IMR-90 (cell line): ENCODE measurements at regions not wholly inside any gene's neighbourhood (a gene's known extent, or its start where the extent isn't known, plus 50 kb on each side); places are given as distances from the start of the nearest gene placed in this dataset.

Experiments
- ATAC-seq: fragments of 200-7000 bp; cut with Tn5 transposase; 2 replicates; pipeline ENCODE4 v1.9.1; 2020; ENCODE audit warnings: low read depth, mild to moderate bottlenecking, moderate library complexity
- BruUV-seq: library from RNA; stranded (reverse); fragments of 400-500 nt; replicated peaks from 2 replicates; lab custom pipeline; 2021; lab: Mats Ljungman, UMichigan
- CTCF ChIA-PET: fragments of 300-600 bp; formaldehyde crosslinking; extraction: SDS; loops from one replicate; lab custom pipeline; 2021; ENCODE audit warnings: antibody characterized with exemption; lab: Yijun Ruan, JAX
- POLR2A ChIA-PET: fragments of 300-600 bp; sonication (Branson Sonifier 250); formaldehyde crosslinking; loops from one replicate; lab custom pipeline; 2022; ENCODE audit warnings: antibody characterized with exemption; ENCODE audit not compliant: unreplicated experiment; lab: Charles Lee
- DNase-seq: peaks from one replicate; pipeline ENCODE4 v3.0.0; 2013
- H2AFZ ChIP-seq: replicated peaks from 2 replicates; pipeline ENCODE3; 2013; ENCODE audit warnings: low read length, mild to moderate bottlenecking; ENCODE audit not compliant: poor library complexity
- H2AK5ac ChIP-seq: 2 replicates; pipeline ENCODE4 v1.6.1; 2013; ENCODE audit warnings: low read depth, low read length, inconsistent platforms
- H2AK9ac ChIP-seq: replicated peaks from 2 replicates; pipeline ENCODE3; 2013; ENCODE audit warnings: mild to moderate bottlenecking, low read depth, low read length, moderate library complexity; ENCODE audit not compliant: poor library complexity
- H2BK120ac ChIP-seq: 2 replicates; pipeline ENCODE4 v1.6.1; 2013; ENCODE audit warnings: low read depth, low read length, inconsistent platforms
- H2BK15ac ChIP-seq: 3 replicates; pipeline ENCODE4 v1.6.1; 2013; ENCODE audit warnings: low read depth, low read length, inconsistent platforms
- H2BK20ac ChIP-seq: 2 replicates; pipeline ENCODE4 v1.6.1; 2013; ENCODE audit warnings: low read depth, mild to moderate bottlenecking, inconsistent platforms, low read length, moderate library complexity
- H2BK5ac ChIP-seq: 2 replicates; pipeline ENCODE4 v1.6.1; 2013; ENCODE audit warnings: mild to moderate bottlenecking, low read depth, low read length, inconsistent platforms; ENCODE audit not compliant: poor library complexity, severe bottlenecking
- H3K14ac ChIP-seq: replicated peaks from 2 replicates; pipeline ENCODE4 v1.6.1; 2013; ENCODE audit warnings: low read depth, low read length, inconsistent platforms
- H3K18ac ChIP-seq: 2 replicates; pipeline ENCODE4 v1.6.1; 2013; ENCODE audit warnings: low read depth, low read length, control low read depth
- H3K23ac ChIP-seq: 2 replicates; pipeline ENCODE4 v1.6.1; 2013; ENCODE audit warnings: low read depth, low read length, inconsistent platforms
- H3K27ac ChIP-seq: 2 replicates; pipeline ENCODE4 v1.5.1; 2013; ENCODE audit warnings: mild to moderate bottlenecking, control low read depth, low read length; ENCODE audit not compliant: insufficient read depth
- H3K27me3 ChIP-seq: 2 replicates; pipeline ENCODE4 v1.6.1; 2013; ENCODE audit warnings: low read length; ENCODE audit not compliant: control insufficient read depth, insufficient read depth
- H3K36me3 ChIP-seq: 2 replicates; pipeline ENCODE4 v1.6.1; 2013; ENCODE audit warnings: low read length, mixed read lengths; ENCODE audit not compliant: control insufficient read depth, insufficient read depth
- H3K4ac ChIP-seq: 2 replicates; pipeline ENCODE4 v1.6.1; 2013; ENCODE audit warnings: low read depth, low read length, inconsistent platforms
- H3K4me1 ChIP-seq: 2 replicates; pipeline ENCODE4 v1.6.1; 2013; ENCODE audit warnings: low read length, mixed read lengths; ENCODE audit not compliant: control insufficient read depth, insufficient read depth
- H3K4me2 ChIP-seq: 2 replicates; pipeline ENCODE4 v1.6.1; 2013; ENCODE audit warnings: low read depth, mild to moderate bottlenecking, control low read depth, low read length, moderate library complexity
- H3K4me3 ChIP-seq: 2 replicates; pipeline ENCODE4 v1.5.1; 2013; ENCODE audit warnings: low read depth, mild to moderate bottlenecking, control low read depth, low read length, moderate library complexity; ENCODE audit not compliant: insufficient read depth
- H3K56ac ChIP-seq: 2 replicates; pipeline ENCODE4 v1.6.1; 2013; ENCODE audit warnings: low read length, inconsistent platforms; ENCODE audit not compliant: insufficient read depth; ENCODE audit errors: extremely low read depth
- H3K79me1 ChIP-seq, 2 experiments: 2 replicates each; pipeline ENCODE4 v1.6.1; 2013; ENCODE audit warnings: low read length in 2 of 2, inconsistent platforms in 1 of 2, low read depth in 1 of 2
- H3K9ac ChIP-seq: 2 replicates; pipeline ENCODE4 v1.6.1; 2013; ENCODE audit warnings: low read depth, low read length, control low read depth
- H3K9me1 ChIP-seq: 2 replicates; pipeline ENCODE4 v1.6.1; 2013; ENCODE audit warnings: low read length, inconsistent platforms; ENCODE audit not compliant: insufficient read depth
- H3K9me3 ChIP-seq: 2 replicates; pipeline ENCODE4 v1.6.1; 2013; ENCODE audit warnings: low read length; ENCODE audit not compliant: control insufficient read depth, insufficient read depth
- H4K20me1 ChIP-seq: 2 replicates; pipeline ENCODE4 v1.6.1; 2013; ENCODE audit warnings: low read length, inconsistent platforms; ENCODE audit not compliant: insufficient read depth
- H4K5ac ChIP-seq: 2 replicates; pipeline ENCODE4 v1.6.1; 2013; ENCODE audit warnings: mild to moderate bottlenecking, low read depth, low read length, control low read depth
- H4K8ac ChIP-seq, 2 experiments: 2 replicates each; pipeline ENCODE4 v1.6.1; 2013; ENCODE audit warnings: low read depth in 2 of 2, low read length in 2 of 2, control low read depth in 1 of 2, inconsistent platforms in 1 of 2
- H4K91ac ChIP-seq: 2 replicates; pipeline ENCODE4 v1.6.1; 2013; ENCODE audit warnings: low read depth, low read length, inconsistent platforms; ENCODE audit not compliant: insufficient read depth
- CEBPB ChIP-seq: IDR thresholded peaks from 2 replicates; pipeline ENCODE4 v1.6.1; 2012; ENCODE audit warnings: low read depth, low read length, improper control_type of control experiment
- CHD1 ChIP-seq: IDR thresholded peaks from 2 replicates; pipeline ENCODE4 v1.6.1; 2012; ENCODE audit warnings: low read depth, low read length, improper control_type of control experiment
- FOS ChIP-seq: fragments of 150-350 bp; IDR thresholded peaks from 2 replicates; pipeline ENCODE4 v1.6.1; 2016; ENCODE audit warnings: low read depth, low read length
- MAFK ChIP-seq: IDR thresholded peaks from 2 replicates; pipeline ENCODE4 v1.6.1; 2012; ENCODE audit warnings: low read depth, low read length, improper control_type of control experiment
- MAZ ChIP-seq: IDR thresholded peaks from 2 replicates; pipeline ENCODE4 v1.6.1; 2012; ENCODE audit warnings: low read depth, mild to moderate bottlenecking, low read length, improper control_type of control experiment, moderate library complexity, borderline replicate concordance
- MXI1 ChIP-seq: IDR thresholded peaks from 2 replicates; pipeline ENCODE4 v1.6.1; 2012; ENCODE audit warnings: low read depth, mild to moderate bottlenecking, low read length, moderate library complexity, borderline replicate concordance
- NFE2L2 ChIP-seq: fragments of 150-350 bp; IDR thresholded peaks from 2 replicates; pipeline ENCODE4 v1.6.1; 2016; ENCODE audit warnings: low read depth, mild to moderate bottlenecking, low read length
- POLR2A ChIP-seq: IDR thresholded peaks from 2 replicates; pipeline ENCODE4 v1.6.1; 2012; ENCODE audit warnings: mild to moderate bottlenecking, low read depth, low read length
- RCOR1 ChIP-seq: IDR thresholded peaks from 2 replicates; pipeline ENCODE4 v1.6.1; 2012; ENCODE audit warnings: mild to moderate bottlenecking, low read length, improper control_type of control experiment; ENCODE audit not compliant: insufficient replicate concordance
- SMC3 ChIP-seq: fragments of 150-350 bp; IDR thresholded peaks from 2 replicates; pipeline ENCODE4 v1.6.1; 2016; ENCODE audit warnings: low read depth, mild to moderate bottlenecking, antibody characterized with exemption, low read length, moderate library complexity
- WGBS, 2 experiments: methylation state at CpG; one replicate each; pipeline versions ENCODE4 v1.1.5 to v1.1.7; 2013; ENCODE audit warnings: missing lambda C conversion rate in 2 of 2; ENCODE audit not compliant: insufficient read length in 1 of 2; ENCODE audit errors: extremely low coverage in 2 of 2; 5-methylcytosine and 5-hydroxymethylcytosine counted together
- dilution Hi-C: fragments of 300-500 bp; cut with HindIII; formaldehyde crosslinking; loops from one replicate; pipeline ENCODE4 v1.14.3; 2018; ENCODE audit warnings: low sequenced_read_pairs; ENCODE audit not compliant: unreplicated experiment
- in situ Hi-C: fragments of 300-500 bp; cut with MboI; formaldehyde crosslinking; loops from 3 replicates; pipeline ENCODE4 v1.14.3; 2019; ENCODE audit warnings: low sequenced_read_pairs, inconsistent platforms, mixed read lengths
- intact Hi-C: fragments of 100-400 bp; cut with micrococcal nuclease; formaldehyde crosslinking; loops from 2 replicates; pipeline ENCODE4 v1.10.0; 2022
- TF ChIP-seq, protein P1 (sequence below): conservative IDR thresholded peaks from 2 replicates; pipeline ENCODE4 v1.5.1; 2012; ENCODE audit warnings: mild to moderate bottlenecking, low read depth, low read length, improper control_type of control experiment
- TF ChIP-seq, protein P2 (sequence below): fragments of 150-350 bp; IDR thresholded peaks from 2 replicates; pipeline ENCODE4 v1.6.1; 2017; ENCODE audit warnings: mild to moderate bottlenecking, antibody characterized with exemption, low read length, low read depth
- TF ChIP-seq, protein P3 (sequence below): fragments of 150-350 bp; IDR thresholded peaks from 2 replicates; pipeline ENCODE4 v1.6.1; 2016; ENCODE audit warnings: low read depth, mild to moderate bottlenecking, low read length, moderate library complexity, borderline replicate concordance

DNA sequence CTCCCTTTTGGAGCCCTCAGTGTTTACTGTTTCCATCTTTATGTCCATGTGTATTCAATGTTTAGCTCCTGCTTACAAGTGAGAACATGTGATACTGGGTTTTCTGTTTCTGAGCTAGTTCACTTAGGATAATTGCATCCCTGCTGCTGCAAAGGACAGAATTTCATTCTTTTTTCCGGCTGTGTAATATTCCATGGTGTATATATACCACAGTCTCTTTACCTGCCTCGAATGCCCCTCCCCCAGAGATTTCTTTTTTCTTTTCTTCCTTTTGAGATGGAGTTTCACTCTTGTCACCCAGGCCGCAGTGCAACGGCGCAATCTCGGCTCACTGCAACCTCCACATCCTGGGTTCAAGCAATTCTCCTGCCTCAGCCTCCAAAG is 60.9 kb downstream of the RMI2 start:
- dilution Hi-C loops (no loop called here), in situ Hi-C loops (loop anchor here (10.0 kb wide), 1 partner anchor 409 kb away; no protein-coding TSS in a partner anchor), intact Hi-C loops (loop anchor here (2.0 to 5.0 kb wide), 4 partner anchors 126 to 444 kb away; no protein-coding TSS in a partner anchor)
- TF ChIP-seq MAFK (no peak), NFE2L2 (no peak), RCOR1 (no peak), MAZ (no peak), POLR2A (no peak), MXI1 (no peak), SMC3 (no peak), CEBPB (no peak), FOS (no peak), CHD1 (no peak)
- TF ChIP-seq, protein P1, sequence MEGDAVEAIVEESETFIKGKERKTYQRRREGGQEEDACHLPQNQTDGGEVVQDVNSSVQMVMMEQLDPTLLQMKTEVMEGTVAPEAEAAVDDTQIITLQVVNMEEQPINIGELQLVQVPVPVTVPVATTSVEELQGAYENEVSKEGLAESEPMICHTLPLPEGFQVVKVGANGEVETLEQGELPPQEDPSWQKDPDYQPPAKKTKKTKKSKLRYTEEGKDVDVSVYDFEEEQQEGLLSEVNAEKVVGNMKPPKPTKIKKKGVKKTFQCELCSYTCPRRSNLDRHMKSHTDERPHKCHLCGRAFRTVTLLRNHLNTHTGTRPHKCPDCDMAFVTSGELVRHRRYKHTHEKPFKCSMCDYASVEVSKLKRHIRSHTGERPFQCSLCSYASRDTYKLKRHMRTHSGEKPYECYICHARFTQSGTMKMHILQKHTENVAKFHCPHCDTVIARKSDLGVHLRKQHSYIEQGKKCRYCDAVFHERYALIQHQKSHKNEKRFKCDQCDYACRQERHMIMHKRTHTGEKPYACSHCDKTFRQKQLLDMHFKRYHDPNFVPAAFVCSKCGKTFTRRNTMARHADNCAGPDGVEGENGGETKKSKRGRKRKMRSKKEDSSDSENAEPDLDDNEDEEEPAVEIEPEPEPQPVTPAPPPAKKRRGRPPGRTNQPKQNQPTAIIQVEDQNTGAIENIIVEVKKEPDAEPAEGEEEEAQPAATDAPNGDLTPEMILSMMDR, result no peak
- TF ChIP-seq, protein P2, sequence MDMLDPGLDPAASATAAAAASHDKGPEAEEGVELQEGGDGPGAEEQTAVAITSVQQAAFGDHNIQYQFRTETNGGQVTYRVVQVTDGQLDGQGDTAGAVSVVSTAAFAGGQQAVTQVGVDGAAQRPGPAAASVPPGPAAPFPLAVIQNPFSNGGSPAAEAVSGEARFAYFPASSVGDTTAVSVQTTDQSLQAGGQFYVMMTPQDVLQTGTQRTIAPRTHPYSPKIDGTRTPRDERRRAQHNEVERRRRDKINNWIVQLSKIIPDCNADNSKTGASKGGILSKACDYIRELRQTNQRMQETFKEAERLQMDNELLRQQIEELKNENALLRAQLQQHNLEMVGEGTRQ, result no peak
- TF ChIP-seq, protein P3, sequence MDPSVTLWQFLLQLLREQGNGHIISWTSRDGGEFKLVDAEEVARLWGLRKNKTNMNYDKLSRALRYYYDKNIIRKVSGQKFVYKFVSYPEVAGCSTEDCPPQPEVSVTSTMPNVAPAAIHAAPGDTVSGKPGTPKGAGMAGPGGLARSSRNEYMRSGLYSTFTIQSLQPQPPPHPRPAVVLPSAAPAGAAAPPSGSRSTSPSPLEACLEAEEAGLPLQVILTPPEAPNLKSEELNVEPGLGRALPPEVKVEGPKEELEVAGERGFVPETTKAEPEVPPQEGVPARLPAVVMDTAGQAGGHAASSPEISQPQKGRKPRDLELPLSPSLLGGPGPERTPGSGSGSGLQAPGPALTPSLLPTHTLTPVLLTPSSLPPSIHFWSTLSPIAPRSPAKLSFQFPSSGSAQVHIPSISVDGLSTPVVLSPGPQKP, result no peak
- Histone ChIP-seq H3K27me3 (peaks cover 4% of the 10 kb centered on the region; the same call in 1 of the 2 replicates), H3K4me3 (no peak overlapping the region), H3K79me1 (no peaks in the 10 kb centered on the region), H2AFZ (no peak overlapping the region), H3K4ac (no peak overlapping the region), H3K4me2 (no peak overlapping the region), H3K23ac (no peak overlapping the region), H4K20me1 (peaks cover 3% of the 10 kb centered on the region; the same call in 1 of the 2 replicates), H3K18ac (no peak overlapping the region), H2AK9ac (no peak overlapping the region), H3K14ac (no peak overlapping the region), H4K8ac (no peak overlapping the region), H3K9me3 (no peaks in the 10 kb centered on the region), H2BK5ac (no peak overlapping the region), H3K9me1 (no peaks in the 10 kb centered on the region), H3K56ac (no peak overlapping the region), H3K27ac (no peak overlapping the region), H2BK15ac (no peak overlapping the region), H4K91ac (no peak overlapping the region), H3K36me3 (no peaks in the 10 kb centered on the region), H2BK20ac (no peak overlapping the region), H3K4me1 (peaks cover 10% of the 10 kb centered on the region), H4K5ac (no peak overlapping the region), H3K9ac (no peak overlapping the region), H2BK120ac (no peak overlapping the region), H2AK5ac (no peak overlapping the region)
- no peak for DNase-seq
- no TSS peak for BruUV-seq
- WGBS, 2 experiments, result no CpG with 5 or more reads among the region's 6 CpGs
- CTCF ChIA-PET, result interaction anchor here (1.0 to 1.9 kb wide), 6 partner anchors 10 to 442 kb away, joined by 3 to 10 read pairs (median 4); no protein-coding TSS in a partner anchor
- POLR2A ChIA-PET, result no interaction called here
- no peak for ATAC-seq
